ENCODE measurements at regions not wholly inside any gene's neighbourhood (a gene's known extent, or its start where the extent isn't known, plus 50 kb on each side); places are given as distances from the start of the nearest gene placed in this dataset.

- DNase-seq (ENCODE audit: insufficient read length, low spot score), result no peak
- no peak for TF ChIP-seq CTCF (IDR thresholded peaks at IDR 0.05; ENCODE audit: insufficient read depth, missing control alignments)
- no peak for FAIRE-seq
These were observed 730.8 kb downstream of the VRK1 start for GRCh38 chr14:97527993-97528392.

- FAIRE-seq, result no peak
- no peak for TF ChIP-seq CTCF (IDR thresholded peaks at IDR 0.05; ENCODE audit: insufficient read depth, missing control alignments)
- no peak for DNase-seq (ENCODE audit: insufficient read length, low spot score)
These were observed 734.9 kb downstream of the VRK1 start for GRCh38 chr14:97532052-97532451.

DNA sequence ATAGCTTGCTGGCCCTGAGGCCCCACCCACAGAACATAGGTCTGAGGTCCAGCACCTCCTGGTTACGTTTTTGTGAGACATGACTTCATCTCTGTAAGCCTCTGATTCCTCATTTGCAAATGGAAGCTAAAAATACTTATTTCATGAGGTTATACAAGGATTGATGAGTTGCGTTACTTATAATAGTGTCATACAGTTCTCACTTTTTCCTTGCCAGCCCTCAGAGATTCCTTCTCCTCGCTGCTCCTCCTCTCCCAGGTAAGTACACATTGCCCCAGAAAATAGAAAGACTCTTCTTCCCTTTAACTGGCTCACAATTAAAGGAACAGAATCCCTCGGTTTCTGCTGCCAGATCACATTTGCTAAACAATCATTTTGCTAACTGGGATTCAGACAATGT, 739.2 kb downstream of the VRK1 start:
- FAIRE-seq (no peak), DNase-seq (ENCODE audit: insufficient read length, low spot score) (no peak)
- no peak for TF ChIP-seq CTCF (IDR thresholded peaks at IDR 0.05; ENCODE audit: insufficient read depth, missing control alignments)

GRCh38 chr14:97538749-97539410, 741.7 kb downstream of the VRK1 start:
- TF ChIP-seq CTCF (IDR thresholded peaks at IDR 0.05; ENCODE audit: insufficient read depth, missing control alignments), result no peak
- no peak for DNase-seq (ENCODE audit: insufficient read length, low spot score)
- FAIRE-seq, result no peak

DNA sequence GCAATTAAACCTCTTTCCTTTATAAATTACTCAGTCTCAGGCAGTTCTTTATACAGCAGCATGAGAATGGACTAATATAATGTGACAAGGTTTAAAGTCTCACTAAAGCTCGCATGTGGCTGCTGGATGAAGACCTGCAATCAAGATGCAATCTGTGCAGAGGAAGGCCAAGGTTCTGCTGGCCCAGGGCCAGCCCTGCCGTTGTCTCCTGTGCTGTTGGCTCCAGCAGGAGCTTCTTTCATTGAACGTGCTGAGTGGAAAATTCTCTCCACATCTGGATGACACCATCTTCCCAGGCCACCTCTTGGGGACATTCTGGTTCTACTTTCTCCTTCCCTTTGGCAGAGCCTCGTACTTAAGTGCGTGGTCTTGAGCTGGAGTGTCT, 742.2 kb downstream of the VRK1 start:
- TF ChIP-seq CTCF (IDR thresholded peaks at IDR 0.05; ENCODE audit: insufficient read depth, missing control alignments), result no peak
- DNase-seq (ENCODE audit: insufficient read length, low spot score) (no peak), FAIRE-seq (no peak)

DNA sequence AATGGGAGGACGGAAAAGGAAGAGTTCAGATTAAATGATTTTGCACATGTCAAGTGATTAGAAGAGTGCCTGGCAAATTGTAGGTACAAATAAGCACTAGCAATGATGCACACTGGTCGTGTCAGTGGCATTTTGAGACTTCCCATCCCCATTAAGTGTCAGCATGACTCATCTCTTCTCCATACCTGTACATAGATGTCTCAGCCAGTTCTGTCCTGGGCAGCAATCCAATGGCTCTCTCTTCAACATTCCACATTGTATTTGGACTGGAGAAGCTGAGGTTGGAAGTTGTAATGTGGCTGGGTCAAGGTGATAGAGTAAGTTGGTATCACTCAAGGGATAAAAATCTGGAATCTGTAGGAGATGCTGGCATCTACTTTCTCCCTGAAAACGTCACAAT, 742.7 kb downstream of the VRK1 start:
- TF ChIP-seq CTCF (IDR thresholded peaks at IDR 0.05; ENCODE audit: insufficient read depth, missing control alignments), result no peak
- no peak for DNase-seq (ENCODE audit: insufficient read length, low spot score)
- FAIRE-seq, result no peak

- DNase-seq (ENCODE audit: insufficient read length, low spot score), result no peak
- no peak for TF ChIP-seq CTCF (IDR thresholded peaks at IDR 0.05; ENCODE audit: insufficient read depth, missing control alignments)
- FAIRE-seq, result no peak
These were observed 746.0 kb downstream of the VRK1 start for GRCh38 chr14:97543221-97543620.
